ENCODE measurements at regions not wholly inside any gene's neighbourhood (a gene's known extent, or its start where the extent isn't known, plus 50 kb on each side); places are given as distances from the start of the nearest gene placed in this dataset.

- POLR2A ChIA-PET = no interaction called here
- H3K27me3 ChIP-seq (ENCODE audit: control insufficient read depth in 2 of 2, insufficient read depth in 2 of 2, low read length in 2 of 2) = no peaks in the 10 kb centered on the region
- no peak overlapping the region for H3K4me2 ChIP-seq (ENCODE audit: insufficient read depth, low read length)
- no peaks in the 10 kb centered on the region for H4K20me1 ChIP-seq (replicated peaks; ENCODE audit: control insufficient read depth, extremely low read depth, insufficient read depth, low read length)
- no peaks in the 10 kb centered on the region for H3K4me1 ChIP-seq (ENCODE audit: control insufficient read depth, extremely low read depth, insufficient read depth, low read length)
- dilution Hi-C loops (cut with MboI; ENCODE audit: extremely low pct_ligation_motif_present, low sequenced_read_pairs) (no loop called here), intact Hi-C loops (cut with micrococcal nuclease) (no loop called here)
- CTCF ChIA-PET = no interaction called here
- no peak overlapping the region for H3K27ac ChIP-seq (ENCODE audit: insufficient read depth, low read depth, low read length)
- no peaks in the 10 kb centered on the region for H3K79me2 ChIP-seq (ENCODE audit: control insufficient read depth, insufficient read depth, low read length)
- no peak overlapping the region for H3K4me3 ChIP-seq (replicated peaks in 1 of 3; ENCODE audit: insufficient read depth in 1 of 3, low read depth in 1 of 3, low read length in 3 of 3)
- no peak overlapping the region for H3K9ac ChIP-seq (replicated peaks; ENCODE audit: extremely low read depth, insufficient read depth, low read length)
- FAIRE-seq (no peak), DNase-seq (ENCODE audit: low read depth, low spot score) (no peak)
- H3K36me3 ChIP-seq (ENCODE audit: control insufficient read depth in 2 of 2, extremely low read depth in 1 of 2, insufficient read depth in 2 of 2, low read length in 2 of 2) = no peaks in the 10 kb centered on the region
- no peaks in the 10 kb centered on the region for H3K9me1 ChIP-seq (replicated peaks; ENCODE audit: control insufficient read depth, extremely low read depth, insufficient read depth, low read length)
- BruUV-seq (replicated peaks) = no TSS peak
- H2AFZ ChIP-seq (ENCODE audit: low read depth, low read length) = no peak overlapping the region
- H3K9me3 ChIP-seq (replicated peaks; ENCODE audit: control insufficient read depth, insufficient read depth, low read length) = no peaks in the 10 kb centered on the region
- TF ChIP-seq POLR2AphosphoS5 (IDR thresholded peaks at IDR 0.05; ENCODE audit: insufficient read depth, low read depth, low read length) (no peak), POLR2A (IDR thresholded peaks at IDR 0.05; ENCODE audit: low read depth, low read length) (no peak), FOS (IDR thresholded peaks at IDR 0.05; ENCODE audit: borderline replicate concordance, insufficient read depth, low read length) (no peak), EZH2 (IDR thresholded peaks at IDR 0.05; ENCODE audit: borderline replicate concordance, low read depth, low read length, severe bottlenecking) (no peak), MYC (IDR thresholded peaks at IDR 0.05; ENCODE audit: low read depth, low read length) (no peak), CTCF (IDR thresholded peaks at IDR 0.05; ENCODE audit: extremely low read depth in 1 of 2, insufficient read depth in 1 of 2, low read depth in 1 of 2, low read length in 2 of 2) (no peak), MAX (IDR thresholded peaks at IDR 0.05; ENCODE audit: insufficient read depth, insufficient read length) (no peak), JUN (IDR thresholded peaks at IDR 0.05; ENCODE audit: borderline replicate concordance, insufficient read depth, insufficient read length, low read depth) (no peak), GATA2 (IDR thresholded peaks at IDR 0.05; ENCODE audit: insufficient read depth, insufficient read length, low read depth, low read length) (no peak)
These were observed 159.2 kb upstream of the WWC1 start for GRCh38 chr5:168132241-168132641.

Measured in endothelial cell of umbilical vein (primary cell).